Endodermal cell (in vitro differentiated cells): ENCODE measurements at regions not wholly inside any gene's neighbourhood (a gene's known extent, or its start where the extent isn't known, plus 50 kb on each side); places are given as distances from the start of the nearest gene placed in this dataset.

Source experiments
- DNase-seq: peaks from one replicate; pipeline ENCODE4 v3.0.0-alpha.2; 2017
- H3K27ac ChIP-seq: 2 replicates; pipeline ENCODE4 v1.5.1; 2013; ENCODE audit warnings: mild to moderate bottlenecking, low read depth, low read length, moderate library complexity
- H3K27me3 ChIP-seq: 2 replicates; pipeline ENCODE4 v1.6.1; 2013; ENCODE audit warnings: mild to moderate bottlenecking, low read length, moderate library complexity; ENCODE audit not compliant: insufficient read depth, control insufficient read depth, poor library complexity, severe bottlenecking
- H3K36me3 ChIP-seq: 2 replicates; pipeline ENCODE4 v1.7.0; 2013; ENCODE audit warnings: mild to moderate bottlenecking, low read length, moderate library complexity; ENCODE audit not compliant: control insufficient read depth, insufficient read depth
- H3K4me1 ChIP-seq: one replicate; pipeline ENCODE4 v1.7.0; 2013; ENCODE audit warnings: low read length; ENCODE audit not compliant: control insufficient read depth, insufficient read depth
- H3K4me3 ChIP-seq: 2 replicates; pipeline ENCODE4 v1.5.1; 2013; ENCODE audit warnings: mild to moderate bottlenecking, low read length, moderate library complexity
- H3K9ac ChIP-seq: 2 replicates; pipeline ENCODE4 v1.6.1; 2013; ENCODE audit warnings: mild to moderate bottlenecking, low read length, moderate library complexity; ENCODE audit not compliant: poor library complexity, severe bottlenecking; ENCODE audit errors: extremely low read depth
- H3K9me3 ChIP-seq: 2 replicates; pipeline ENCODE4 v1.6.1; 2013; ENCODE audit warnings: mild to moderate bottlenecking, low read length, moderate library complexity; ENCODE audit not compliant: control insufficient read depth
- H3K27ac Mint-ChIP-seq: 2 replicates; pipeline ENCODE4 v1.8.0; 2020; ENCODE audit warnings: mixed read lengths
- H3K27me3 Mint-ChIP-seq: 2 replicates; pipeline ENCODE4 v1.8.0; 2021; ENCODE audit warnings: mild to moderate bottlenecking, mixed read lengths; ENCODE audit not compliant: insufficient read depth
- H3K36me3 Mint-ChIP-seq: 2 replicates; pipeline ENCODE4 v1.8.0; 2020; ENCODE audit warnings: low read depth, mixed read lengths
- H3K4me1 Mint-ChIP-seq: 2 replicates; pipeline ENCODE4 v1.8.0; 2020; ENCODE audit warnings: mixed read lengths
- H3K4me3 Mint-ChIP-seq: 2 replicates; pipeline ENCODE4 v1.8.0; 2020; ENCODE audit warnings: mild to moderate bottlenecking, moderate library complexity, mixed read lengths
- H3K9me3 Mint-ChIP-seq: 2 replicates; pipeline ENCODE4 v1.8.0; 2020; ENCODE audit warnings: mild to moderate bottlenecking, mixed read lengths
- WGBS, 2 experiments: methylation state at CpG; one replicate each; pipeline versions ENCODE4 v1.1.5 to v1.1.7; 2013; ENCODE audit warnings: missing lambda C conversion rate in 2 of 2, mixed read lengths in 1 of 2; ENCODE audit not compliant: insufficient coverage in 1 of 2, insufficient read length in 1 of 2; 5-methylcytosine and 5-hydroxymethylcytosine counted together
- TF ChIP-seq, protein P1 (sequence below): fragments of 200-600 bp; sonication (generic); conservative IDR thresholded peaks from 2 replicates; pipeline ENCODE4 v1.5.0; 2021; ENCODE audit warnings: antibody characterized with exemption, mild to moderate bottlenecking

DNA sequence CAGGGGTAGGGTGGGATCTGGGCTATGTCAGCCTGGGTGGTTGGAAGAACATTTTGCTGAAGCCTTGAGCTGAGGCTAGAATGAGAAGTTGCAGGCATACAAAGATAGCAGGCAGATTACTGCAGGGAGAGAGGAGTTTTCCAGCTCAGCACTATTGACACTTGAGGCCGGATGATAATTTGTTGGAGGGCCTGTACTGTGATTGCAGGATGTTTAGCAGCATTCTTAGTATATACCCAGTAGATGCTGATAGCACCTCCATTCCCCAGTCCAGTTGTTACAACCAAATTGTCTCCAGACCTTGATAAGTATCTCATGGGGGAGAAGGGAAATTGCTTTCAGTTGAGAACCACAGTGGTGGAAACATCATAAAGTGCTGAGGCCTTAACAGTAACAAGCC lies 158.6 kb upstream of the CHRM2 start:
- Mint-ChIP-seq H3K4me1 (peaks cover 12% of the 10 kb centered on the region), H3K9me3 (no peaks in the 10 kb centered on the region), H3K27ac (no peak overlapping the region), H3K36me3 (no peaks in the 10 kb centered on the region), H3K27me3 (peaks cover 1% of the 10 kb centered on the region), H3K4me3 (no peak overlapping the region)
- TF ChIP-seq, protein P1, sequence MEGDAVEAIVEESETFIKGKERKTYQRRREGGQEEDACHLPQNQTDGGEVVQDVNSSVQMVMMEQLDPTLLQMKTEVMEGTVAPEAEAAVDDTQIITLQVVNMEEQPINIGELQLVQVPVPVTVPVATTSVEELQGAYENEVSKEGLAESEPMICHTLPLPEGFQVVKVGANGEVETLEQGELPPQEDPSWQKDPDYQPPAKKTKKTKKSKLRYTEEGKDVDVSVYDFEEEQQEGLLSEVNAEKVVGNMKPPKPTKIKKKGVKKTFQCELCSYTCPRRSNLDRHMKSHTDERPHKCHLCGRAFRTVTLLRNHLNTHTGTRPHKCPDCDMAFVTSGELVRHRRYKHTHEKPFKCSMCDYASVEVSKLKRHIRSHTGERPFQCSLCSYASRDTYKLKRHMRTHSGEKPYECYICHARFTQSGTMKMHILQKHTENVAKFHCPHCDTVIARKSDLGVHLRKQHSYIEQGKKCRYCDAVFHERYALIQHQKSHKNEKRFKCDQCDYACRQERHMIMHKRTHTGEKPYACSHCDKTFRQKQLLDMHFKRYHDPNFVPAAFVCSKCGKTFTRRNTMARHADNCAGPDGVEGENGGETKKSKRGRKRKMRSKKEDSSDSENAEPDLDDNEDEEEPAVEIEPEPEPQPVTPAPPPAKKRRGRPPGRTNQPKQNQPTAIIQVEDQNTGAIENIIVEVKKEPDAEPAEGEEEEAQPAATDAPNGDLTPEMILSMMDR: no peak
- WGBS, 2 experiments: 100% methylated on average over 1 of the region's 1 CpG; no CpG with 5 or more reads in 1 of the 2 experiments
- H3K27ac ChIP-seq: no peak overlapping the region
- H3K4me3 ChIP-seq: no peak overlapping the region
- H3K9me3 ChIP-seq: no peaks in the 10 kb centered on the region
- no peaks in the 10 kb centered on the region for H3K4me1 ChIP-seq
- H3K27me3 ChIP-seq: no peaks in the 10 kb centered on the region
- no peak for DNase-seq
- no peak overlapping the region for H3K9ac ChIP-seq
- no peaks in the 10 kb centered on the region for H3K36me3 ChIP-seq

DNA sequence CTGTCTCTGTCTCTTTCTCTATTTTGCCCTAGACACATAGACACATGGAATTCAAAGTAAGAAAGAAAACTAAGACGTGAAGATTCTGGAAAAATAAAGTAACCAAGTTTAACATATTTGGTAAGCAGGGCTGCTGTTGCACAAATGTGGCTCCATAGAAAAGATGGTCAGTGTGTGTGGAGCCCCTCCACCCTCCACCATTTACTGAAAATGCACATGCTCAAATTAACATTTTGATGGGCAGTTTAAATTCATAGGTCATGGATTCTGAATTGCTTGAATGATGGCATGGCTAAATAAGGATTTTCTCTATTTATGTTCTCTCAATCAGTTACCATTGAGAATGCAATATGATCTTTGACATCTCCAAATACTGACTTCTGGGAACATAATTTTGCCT lies 165.5 kb upstream of the CHRM2 start:
- H3K9me3 ChIP-seq: no peaks in the 10 kb centered on the region
- WGBS, 2 experiments: 78% methylated on average over 1 of the region's 1 CpG; no CpG with 5 or more reads in 1 of the 2 experiments
- H3K27ac Mint-ChIP-seq: no peak overlapping the region
- no peak overlapping the region for H3K9ac ChIP-seq
- no peaks in the 10 kb centered on the region for H3K9me3 Mint-ChIP-seq
- no peak for DNase-seq
- no peaks in the 10 kb centered on the region for H3K27me3 ChIP-seq
- H3K4me1 Mint-ChIP-seq: no peaks in the 10 kb centered on the region
- no peak overlapping the region for H3K27ac ChIP-seq
- no peaks in the 10 kb centered on the region for H3K36me3 ChIP-seq
- H3K27me3 Mint-ChIP-seq: no peaks in the 10 kb centered on the region
- H3K36me3 Mint-ChIP-seq: no peaks in the 10 kb centered on the region
- H3K4me1 ChIP-seq: no peaks in the 10 kb centered on the region
- TF ChIP-seq, protein P1: no peak
- no peak overlapping the region for H3K4me3 Mint-ChIP-seq
- no peak overlapping the region for H3K4me3 ChIP-seq

DNA sequence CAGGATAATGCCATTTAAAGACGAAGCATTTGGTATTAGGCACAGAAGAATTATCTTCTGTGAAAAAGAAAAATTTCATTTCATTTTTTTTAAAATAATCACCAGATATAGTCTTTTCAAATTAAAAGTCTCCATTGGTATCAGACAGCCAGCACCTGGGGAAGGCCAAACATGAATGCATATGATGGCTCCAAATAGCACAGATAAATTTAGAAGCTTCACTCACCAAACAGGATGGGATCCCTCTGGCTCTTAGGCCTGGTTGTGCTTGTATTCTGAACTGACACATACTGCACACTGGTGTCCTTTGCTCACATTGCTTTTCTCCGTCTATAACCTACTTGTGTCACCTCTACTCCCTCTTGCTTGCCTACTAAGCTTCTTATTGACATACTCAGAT lies 169.5 kb upstream of the CHRM2 start:
- no peak overlapping the region for H3K27ac ChIP-seq
- H3K9me3 Mint-ChIP-seq: no peaks in the 10 kb centered on the region
- TF ChIP-seq, protein P1: no peak

More for the DNA sequence above, 169.5 kb upstream of the CHRM2 start:
- Histone ChIP-seq H3K36me3 (no peaks in the 10 kb centered on the region), H3K4me1 (no peaks in the 10 kb centered on the region), H3K4me3 (no peak overlapping the region), H3K9ac (no peak overlapping the region), H3K9me3 (no peaks in the 10 kb centered on the region), H3K27me3 (no peaks in the 10 kb centered on the region)
- H3K36me3 Mint-ChIP-seq: no peaks in the 10 kb centered on the region
- 98 to 100% methylated on average over 1 to 2 of the region's 2 CpGs for WGBS, 2 experiments
- peaks cover under 1% of the 10 kb centered on the region for H3K4me1 Mint-ChIP-seq
- no peak overlapping the region for H3K4me3 Mint-ChIP-seq
- DNase-seq: no peak
- no peaks in the 10 kb centered on the region for H3K27me3 Mint-ChIP-seq
- no peak overlapping the region for H3K27ac Mint-ChIP-seq
